NT2/D1 (cell line): ENCODE measurements at regions not wholly inside any gene's neighbourhood (a gene's known extent, or its start where the extent isn't known, plus 50 kb on each side); places are given as distances from the start of the nearest gene placed in this dataset.

Source experiments
- SUZ12 ChIP-seq: IDR thresholded peaks from 2 replicates; pipeline ENCODE4 v1.6.1; 2011; ENCODE audit not compliant: insufficient read length, insufficient read depth; ENCODE audit errors: extremely low read depth
- YY1 ChIP-seq: IDR thresholded peaks from 2 replicates; pipeline ENCODE4 v1.6.1; 2011; ENCODE audit not compliant: insufficient read length, insufficient read depth
- ZNF274 ChIP-seq: IDR thresholded peaks from 2 replicates; pipeline ENCODE4 v1.6.1; 2011; ENCODE audit warnings: mild to moderate bottlenecking, low read depth, low read length

GRCh38 chrX:45400027-45400779, 199.5 kb upstream of the DIPK2B start:
- no peak for TF ChIP-seq ZNF274
- TF ChIP-seq YY1 = no peak
- TF ChIP-seq SUZ12 = no peak
